ENCODE measurements at regions not wholly inside any gene's neighbourhood (a gene's known extent, or its start where the extent isn't known, plus 50 kb on each side); places are given as distances from the start of the nearest gene placed in this dataset.
"Not testable (repeated sequence)": the region's sequence is repeated elsewhere in the genome, so short reads cannot be mapped to it uniquely, and the experiment has no call there.

DNA sequence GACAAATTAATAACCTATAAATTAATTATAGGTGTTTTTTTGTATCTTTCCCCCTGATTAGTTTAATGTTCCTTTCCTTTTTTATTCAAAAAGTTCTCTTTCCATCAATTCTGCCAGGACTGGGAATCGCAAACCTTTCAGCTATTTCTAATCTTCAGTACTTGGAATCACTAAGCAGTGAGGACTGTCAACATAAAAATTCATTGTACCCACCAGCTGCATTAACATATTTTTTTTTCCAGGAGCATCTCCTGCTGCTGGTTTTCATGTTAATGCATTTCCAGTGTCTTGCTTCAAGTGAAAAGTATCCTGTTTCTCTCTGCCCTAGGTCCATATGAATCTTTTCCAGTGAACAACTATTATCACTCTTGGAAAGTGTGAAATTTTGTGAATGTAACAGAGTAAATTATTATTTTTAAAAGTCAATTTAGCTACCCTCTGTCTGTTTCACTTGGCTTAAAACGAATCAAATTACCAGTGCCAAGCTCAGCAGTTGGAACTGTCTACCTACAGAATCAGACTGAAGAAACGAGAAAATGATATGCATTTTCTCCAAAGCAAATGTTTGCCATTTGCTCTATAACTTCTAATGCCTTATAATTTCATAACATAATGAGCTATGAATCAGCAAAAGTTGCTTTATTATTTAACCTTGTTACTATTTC, 804.4 kb downstream of the EPHA4 start:
- H3K4me1 ChIP-seq = no peaks in the 10 kb centered on the region
- no peaks in the 10 kb centered on the region for H3K9me3 ChIP-seq
- H3K4me3 ChIP-seq = no peak overlapping the region
- H3K27me3 ChIP-seq = no peaks in the 10 kb centered on the region
- H3K36me3 ChIP-seq = no peaks in the 10 kb centered on the region
- intact Hi-C loops (cut with DNase I) = no loop called here
- ATAC-seq = no peak
- TF ChIP-seq, protein P1, sequence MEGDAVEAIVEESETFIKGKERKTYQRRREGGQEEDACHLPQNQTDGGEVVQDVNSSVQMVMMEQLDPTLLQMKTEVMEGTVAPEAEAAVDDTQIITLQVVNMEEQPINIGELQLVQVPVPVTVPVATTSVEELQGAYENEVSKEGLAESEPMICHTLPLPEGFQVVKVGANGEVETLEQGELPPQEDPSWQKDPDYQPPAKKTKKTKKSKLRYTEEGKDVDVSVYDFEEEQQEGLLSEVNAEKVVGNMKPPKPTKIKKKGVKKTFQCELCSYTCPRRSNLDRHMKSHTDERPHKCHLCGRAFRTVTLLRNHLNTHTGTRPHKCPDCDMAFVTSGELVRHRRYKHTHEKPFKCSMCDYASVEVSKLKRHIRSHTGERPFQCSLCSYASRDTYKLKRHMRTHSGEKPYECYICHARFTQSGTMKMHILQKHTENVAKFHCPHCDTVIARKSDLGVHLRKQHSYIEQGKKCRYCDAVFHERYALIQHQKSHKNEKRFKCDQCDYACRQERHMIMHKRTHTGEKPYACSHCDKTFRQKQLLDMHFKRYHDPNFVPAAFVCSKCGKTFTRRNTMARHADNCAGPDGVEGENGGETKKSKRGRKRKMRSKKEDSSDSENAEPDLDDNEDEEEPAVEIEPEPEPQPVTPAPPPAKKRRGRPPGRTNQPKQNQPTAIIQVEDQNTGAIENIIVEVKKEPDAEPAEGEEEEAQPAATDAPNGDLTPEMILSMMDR (IDR thresholded peaks at IDR 0.05) = no peak
- H3K27ac ChIP-seq = no peak overlapping the region
- no peak for DNase-seq

DNA sequence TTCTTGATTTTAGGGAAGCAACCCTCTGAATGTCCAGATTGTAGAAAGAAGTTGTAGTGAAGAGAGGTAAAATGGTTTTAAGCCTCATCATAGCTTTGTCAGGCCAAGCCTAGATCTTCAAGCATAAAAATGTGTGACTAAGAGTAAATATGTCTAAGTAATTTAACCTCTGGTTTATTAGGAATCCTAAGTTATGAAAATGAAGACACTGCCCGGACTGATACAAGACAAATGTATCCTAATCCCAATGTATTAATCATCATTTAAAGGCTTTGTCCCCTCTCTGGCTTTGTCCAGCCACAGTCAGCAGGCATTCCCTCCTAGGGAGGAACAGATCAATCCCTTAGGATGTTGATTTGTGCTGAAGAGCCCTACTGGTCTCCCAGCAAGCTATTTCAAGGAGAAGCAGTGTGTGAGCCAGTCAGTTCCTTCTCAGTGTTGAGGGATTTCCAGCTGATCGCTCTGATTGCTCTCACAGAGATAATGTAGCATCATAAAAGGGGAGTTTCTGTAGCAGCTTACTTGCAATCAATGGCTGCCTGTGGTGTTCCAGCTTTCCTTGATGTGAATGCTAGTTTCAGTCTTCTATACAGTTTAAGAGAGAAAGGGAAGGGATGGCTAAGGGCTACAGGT, 796.1 kb downstream of the EPHA4 start:
- intact Hi-C loops (cut with DNase I) = no loop called here
- TF ChIP-seq, protein P1 (IDR thresholded peaks at IDR 0.05) = no peak

DNA sequence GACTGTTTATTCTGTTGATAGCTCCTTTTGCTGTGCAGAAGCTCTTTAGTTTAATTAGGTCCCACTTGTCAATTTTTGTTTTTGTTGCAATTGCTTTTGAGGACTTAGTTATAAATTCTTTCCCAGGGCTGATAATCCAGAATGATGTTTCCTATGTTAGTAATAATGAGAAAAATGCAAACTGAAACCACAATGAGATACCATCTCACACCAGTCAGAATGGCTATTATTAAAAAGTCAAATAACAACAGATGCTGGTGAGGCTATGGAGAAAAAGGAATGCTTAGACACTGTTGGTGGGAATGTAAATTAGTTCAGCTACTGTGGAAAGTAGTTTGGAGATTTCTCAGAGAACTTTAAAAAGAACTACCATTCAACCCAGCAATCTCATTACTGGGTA, 793.0 kb downstream of the EPHA4 start:
- intact Hi-C loops (cut with DNase I); H3K36me3 ChIP-seq; H3K27me3 ChIP-seq; H3K27ac ChIP-seq; H3K4me1 ChIP-seq; ATAC-seq; H3K4me3 ChIP-seq; DNase-seq: not testable (repeated sequence)
- H3K9me3 ChIP-seq = peaks cover 0 to 11% of the 10 kb centered on the region in 2 donors

More for the DNA sequence above, 796.1 kb downstream of the EPHA4 start:
- H3K4me1 ChIP-seq = no peaks in the 10 kb centered on the region
- ATAC-seq (no peak), DNase-seq (no peak)
- H3K27ac ChIP-seq = no peak overlapping the region
- H3K36me3 ChIP-seq = no peaks in the 10 kb centered on the region
- H3K4me3 ChIP-seq = no peak overlapping the region
- H3K27me3 ChIP-seq = no peaks in the 10 kb centered on the region
- peaks cover 0 to 11% of the 10 kb centered on the region in 2 donors for H3K9me3 ChIP-seq

DNA sequence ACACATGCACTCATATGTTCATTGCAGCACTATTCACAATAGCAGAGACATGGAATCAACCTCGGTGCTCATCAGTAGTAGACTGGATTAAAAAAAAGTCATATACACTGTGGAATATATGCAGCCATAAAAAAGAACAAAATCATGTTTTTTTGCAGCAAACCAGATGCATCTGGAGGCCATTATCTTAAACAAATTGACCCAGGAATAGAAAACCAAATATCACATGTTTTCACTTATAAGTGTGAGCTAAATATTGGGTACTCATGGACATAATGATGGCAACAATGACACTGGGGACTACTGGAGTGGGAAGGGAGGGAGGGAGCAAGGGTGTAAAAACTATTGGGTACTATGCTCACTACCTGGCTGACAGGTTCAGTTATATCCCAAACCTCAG, 792.6 kb downstream of the EPHA4 start:
- intact Hi-C loops (cut with DNase I) = no loop called here

DNA sequence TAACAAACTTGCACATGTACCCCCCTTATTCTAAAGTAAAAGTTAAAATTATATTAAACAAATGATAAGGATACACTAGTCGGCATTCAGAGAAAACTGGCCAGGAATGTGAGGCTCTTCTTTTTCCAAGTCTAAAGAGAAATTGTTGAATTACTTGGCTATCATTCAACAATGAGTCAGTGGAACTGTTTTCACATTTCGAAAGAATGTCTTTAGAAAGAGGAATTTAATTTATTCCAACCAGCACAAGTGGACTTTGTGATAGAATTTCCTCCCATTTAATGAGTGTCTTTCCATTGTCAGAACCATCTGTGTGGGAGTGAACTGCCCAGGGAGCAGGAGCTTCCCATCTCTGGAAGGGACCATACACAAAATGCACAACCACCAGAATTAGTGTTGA, 792.2 kb downstream of the EPHA4 start:
- no peak overlapping the region for H3K4me3 ChIP-seq
- intact Hi-C loops (cut with DNase I) = no loop called here
- no peaks in the 10 kb centered on the region for H3K36me3 ChIP-seq
- no peak overlapping the region for H3K27ac ChIP-seq
- peaks cover 0 to 11% of the 10 kb centered on the region in 2 donors for H3K9me3 ChIP-seq
- DNase-seq (peak in 2 of 4 donors; percentile 37 to 40), ATAC-seq (no peak)
- H3K4me1 ChIP-seq = no peaks in the 10 kb centered on the region
- TF ChIP-seq, protein P1 (IDR thresholded peaks at IDR 0.05) = no peak
- H3K27me3 ChIP-seq = no peaks in the 10 kb centered on the region

More for the DNA sequence above, 792.6 kb downstream of the EPHA4 start:
- H3K27ac ChIP-seq = no peak overlapping the region
- TF ChIP-seq, protein P1 (IDR thresholded peaks at IDR 0.05) = no peak
- H3K9me3 ChIP-seq = peaks cover 0 to 11% of the 10 kb centered on the region in 2 donors
- no peaks in the 10 kb centered on the region for H3K4me1 ChIP-seq
- ATAC-seq (no peak), DNase-seq (no peak)
- no peaks in the 10 kb centered on the region for H3K27me3 ChIP-seq
- H3K36me3 ChIP-seq = no peaks in the 10 kb centered on the region
- no peak overlapping the region for H3K4me3 ChIP-seq
